B cell (primary cell): ENCODE measurements at regions not wholly inside any gene's neighbourhood (a gene's known extent, or its start where the extent isn't known, plus 50 kb on each side); places are given as distances from the start of the nearest gene placed in this dataset.
"Not testable (repeated sequence)": the region's sequence is repeated elsewhere in the genome, so short reads cannot be mapped to it uniquely, and the experiment has no call there.

ENCODE experiments used
- ATAC-seq: fragments of 200-7000 bp; cut with Tn5 transposase; one replicate; pipeline ENCODE4 v1.10.0; 2021; ENCODE audit warnings: low read depth, mild to moderate bottlenecking, moderate number of reproducible peaks, moderate library complexity
- CTCF ChIA-PET: fragments of 350-600 bp; sonication (Branson Sonifier 250); formaldehyde crosslinking; loops from one replicate; lab custom pipeline; 2021; ENCODE audit warnings: antibody characterized with exemption, inconsistent platforms; lab: Charles Lee
- POLR2A ChIA-PET: fragments of 350-600 bp; sonication (Branson Sonifier 250); formaldehyde crosslinking; loops from one replicate; lab custom pipeline; 2021; ENCODE audit warnings: antibody characterized with exemption; lab: Charles Lee
- DNase-seq: peaks from one replicate; pipeline ENCODE4 v3.0.0; 2013
- H2AFZ ChIP-seq: 2 replicates; pipeline ENCODE4 v1.6.1; 2012; ENCODE audit warnings: mild to moderate bottlenecking, low read depth, low read length; ENCODE audit not compliant: insufficient read depth, poor library complexity, severe bottlenecking
- H3K27ac ChIP-seq, 2 donors: 1 replicate in 1 of 2; 2 replicates in 1 of 2; pipeline ENCODE4 v1.5.1; 2012 to 2013; ENCODE audit warnings: low read length in 2 of 2, mild to moderate bottlenecking in 2 of 2, moderate library complexity in 1 of 2
- H3K27me3 ChIP-seq, 4 experiments: fragments of 200-600 bp in 1 of 4; sonication (generic) in 1 of 4; replicated peaks in 1 of 4; 1 replicate in 2 of 4; 2 replicates in 2 of 4; pipeline versions ENCODE4 v1.6.1 to v1.7.0; 2013 to 2016; ENCODE audit warnings: low read length in 3 of 4, mild to moderate bottlenecking in 2 of 4, mixed read lengths in 1 of 4, moderate library complexity in 1 of 4; ENCODE audit not compliant: insufficient read depth in 4 of 4, control insufficient read depth in 3 of 4; ENCODE audit errors: control extremely low read depth in 1 of 4
- H3K36me3 ChIP-seq, 2 experiments: replicated peaks in 1 of 2; 1 replicate in 1 of 2; 2 replicates in 1 of 2; pipeline versions ENCODE4 v1.6.1 to v1.7.1; 2013; ENCODE audit warnings: low read length in 1 of 2; ENCODE audit not compliant: insufficient read depth in 2 of 2, control insufficient read depth in 1 of 2; ENCODE audit errors: control extremely low read depth in 1 of 2, extremely low read depth in 1 of 2
- H3K4me1 ChIP-seq, 2 donors: fragments of 200-600 bp in 1 of 2; sonication (generic) in 1 of 2; 1 replicate in 1 of 2; 2 replicates in 1 of 2; pipeline versions ENCODE4 v1.5.1 to v1.6.1; 2013 to 2017; ENCODE audit warnings: low read length in 2 of 2; ENCODE audit not compliant: control insufficient read depth in 2 of 2, insufficient read depth in 2 of 2
- H3K4me2 ChIP-seq: replicated peaks from 2 replicates; pipeline ENCODE3; 2012; ENCODE audit warnings: mild to moderate bottlenecking, low read depth, low read length; ENCODE audit not compliant: poor library complexity, severe bottlenecking
- H3K4me3 ChIP-seq, 5 experiments: fragments of 200-600 bp in 1 of 5; sonication (generic) in 1 of 5; 1 replicate in 3 of 5; 2 replicates in 2 of 5; pipeline versions ENCODE4 v1.5.1 to v1.7.0; 2011 to 2016; ENCODE audit warnings: low read length in 4 of 5, mild to moderate bottlenecking in 4 of 5, low read depth in 2 of 5, control low read depth in 1 of 5, moderate library complexity in 1 of 5; ENCODE audit not compliant: insufficient read depth in 1 of 5; ENCODE audit errors: control extremely low read depth in 1 of 5, extremely low read depth in 1 of 5
- H3K79me2 ChIP-seq: fragments of 200-600 bp; sonication (generic); one replicate; pipeline ENCODE4 v1.6.0; 2016; ENCODE audit warnings: low read length; ENCODE audit not compliant: control insufficient read depth, insufficient read depth
- H3K9ac ChIP-seq: fragments of 200-600 bp; sonication (generic); 2 replicates; pipeline ENCODE4 v1.6.1; 2017; ENCODE audit warnings: mild to moderate bottlenecking, low read length, moderate library complexity
- H3K9me3 ChIP-seq, 3 donors: one replicate each; pipeline versions ENCODE4 v1.6.1 to v1.7.1; 2013; ENCODE audit warnings: low read length in 2 of 3; ENCODE audit not compliant: control insufficient read depth in 2 of 3, insufficient read depth in 1 of 3; ENCODE audit errors: control extremely low read depth in 1 of 3
- H4K20me1 ChIP-seq: 2 replicates; pipeline ENCODE4 v1.6.0; 2012; ENCODE audit warnings: mild to moderate bottlenecking, low read length; ENCODE audit not compliant: insufficient read depth, control insufficient read depth, poor library complexity, severe bottlenecking
- H3K27ac Mint-ChIP-seq: one replicate; pipeline ENCODE4 v1.8.0; 2021; ENCODE audit warnings: mixed read lengths
- H3K27me3 Mint-ChIP-seq: one replicate; pipeline ENCODE4 v1.8.0; 2021; ENCODE audit warnings: mixed read lengths
- H3K4me1 Mint-ChIP-seq: one replicate; pipeline ENCODE4 v1.8.0; 2021; ENCODE audit warnings: mixed read lengths
- H3K4me3 Mint-ChIP-seq: one replicate; pipeline ENCODE4 v1.8.0; 2021; ENCODE audit warnings: mixed read lengths
- H3K9me3 Mint-ChIP-seq: one replicate; pipeline ENCODE4 v1.8.0; 2022; ENCODE audit warnings: mixed read lengths; ENCODE audit not compliant: insufficient read depth
- EZH2 ChIP-seq: IDR thresholded peaks from 2 replicates; pipeline ENCODE4 v1.6.1; 2012; ENCODE audit warnings: borderline replicate concordance, low read depth, mild to moderate bottlenecking, moderate library complexity, low read length; ENCODE audit not compliant: insufficient read depth, poor library complexity, severe bottlenecking
- WGBS: methylation state at CpG from one replicate; pipeline ENCODE4 v1.1.5; 2013; ENCODE audit warnings: missing lambda C conversion rate; ENCODE audit not compliant: insufficient coverage; 5-methylcytosine and 5-hydroxymethylcytosine counted together
- intact Hi-C: fragments of 100-400 bp; cut with micrococcal nuclease; formaldehyde crosslinking; loops from one replicate; pipeline ENCODE4 v1.10.0; 2022
- TF ChIP-seq, protein P1 (sequence below): fragments of 200-600 bp; IDR thresholded peaks from one replicate; pipeline ENCODE4 v1.8.0; 2022; ENCODE audit warnings: antibody characterized with exemption, mild to moderate bottlenecking

GRCh38 chr3:69613286-69613685 lies 126.0 kb upstream of the MITF start:
- no peak overlapping the region for H3K9ac ChIP-seq
- no peaks in the 10 kb centered on the region for H4K20me1 ChIP-seq
- H3K4me3 ChIP-seq, result no peak overlapping the region
- Mint-ChIP-seq H3K4me1 (no peaks in the 10 kb centered on the region), H3K4me3 (no peak overlapping the region), H3K9me3 (no peaks in the 10 kb centered on the region), H3K27ac (no peak overlapping the region), H3K27me3 (no peaks in the 10 kb centered on the region)
- H3K27ac ChIP-seq, result no peak overlapping the region
- POLR2A ChIA-PET, result no interaction called here
- H3K9me3 ChIP-seq, result no peaks in the 10 kb centered on the region
- TF ChIP-seq, protein P1, sequence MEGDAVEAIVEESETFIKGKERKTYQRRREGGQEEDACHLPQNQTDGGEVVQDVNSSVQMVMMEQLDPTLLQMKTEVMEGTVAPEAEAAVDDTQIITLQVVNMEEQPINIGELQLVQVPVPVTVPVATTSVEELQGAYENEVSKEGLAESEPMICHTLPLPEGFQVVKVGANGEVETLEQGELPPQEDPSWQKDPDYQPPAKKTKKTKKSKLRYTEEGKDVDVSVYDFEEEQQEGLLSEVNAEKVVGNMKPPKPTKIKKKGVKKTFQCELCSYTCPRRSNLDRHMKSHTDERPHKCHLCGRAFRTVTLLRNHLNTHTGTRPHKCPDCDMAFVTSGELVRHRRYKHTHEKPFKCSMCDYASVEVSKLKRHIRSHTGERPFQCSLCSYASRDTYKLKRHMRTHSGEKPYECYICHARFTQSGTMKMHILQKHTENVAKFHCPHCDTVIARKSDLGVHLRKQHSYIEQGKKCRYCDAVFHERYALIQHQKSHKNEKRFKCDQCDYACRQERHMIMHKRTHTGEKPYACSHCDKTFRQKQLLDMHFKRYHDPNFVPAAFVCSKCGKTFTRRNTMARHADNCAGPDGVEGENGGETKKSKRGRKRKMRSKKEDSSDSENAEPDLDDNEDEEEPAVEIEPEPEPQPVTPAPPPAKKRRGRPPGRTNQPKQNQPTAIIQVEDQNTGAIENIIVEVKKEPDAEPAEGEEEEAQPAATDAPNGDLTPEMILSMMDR, result no peak
- TF ChIP-seq EZH2, result no peak
- intact Hi-C loops, result no loop called here
- WGBS, result 100% methylated on average over 1 of the region's 5 CpGs
- H3K4me2 ChIP-seq, result no peak overlapping the region
- H2AFZ ChIP-seq, result no peak overlapping the region
- ATAC-seq (no peak), DNase-seq (no peak)
- no peaks in the 10 kb centered on the region for H3K4me1 ChIP-seq
- no peaks in the 10 kb centered on the region for H3K79me2 ChIP-seq
- CTCF ChIA-PET, result no interaction called here
- no peaks in the 10 kb centered on the region for H3K27me3 ChIP-seq
- H3K36me3 ChIP-seq, result no peaks in the 10 kb centered on the region

DNA sequence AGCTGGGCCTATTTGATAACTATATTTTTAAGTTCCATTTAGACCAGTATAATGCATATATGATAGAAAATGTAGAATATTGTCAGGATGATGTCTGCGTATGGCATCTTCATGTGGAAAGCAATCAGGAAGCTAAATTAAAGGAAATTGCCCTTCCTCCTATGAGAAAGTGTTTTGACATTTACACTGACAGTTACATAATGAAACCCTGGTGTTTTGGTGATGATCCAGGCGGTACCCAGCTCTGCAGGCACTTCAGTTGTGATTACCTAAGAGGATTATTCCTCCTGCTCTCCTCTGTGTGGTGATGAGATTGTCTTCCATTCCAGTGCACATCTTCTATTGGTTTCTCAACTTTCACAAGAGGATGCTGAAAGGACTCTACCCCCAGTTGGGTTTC lies 126.5 kb upstream of the MITF start:
- no peaks in the 10 kb centered on the region for H3K36me3 ChIP-seq
- H3K9ac ChIP-seq, result no peak overlapping the region
- DNase-seq (no peak), ATAC-seq (no peak)
- no peaks in the 10 kb centered on the region for H3K4me1 ChIP-seq
- TF ChIP-seq, protein P1, result no peak
- TF ChIP-seq EZH2, result no peak
- H3K9me3 Mint-ChIP-seq, result no peaks in the 10 kb centered on the region
- no peaks in the 10 kb centered on the region for H4K20me1 ChIP-seq
- H3K4me1 Mint-ChIP-seq, result no peaks in the 10 kb centered on the region
- no peak overlapping the region for H3K27ac ChIP-seq
- POLR2A ChIA-PET, result no interaction called here
- CTCF ChIA-PET, result no interaction called here
- no peaks in the 10 kb centered on the region for H3K79me2 ChIP-seq
- H3K4me3 ChIP-seq, result no peak overlapping the region
- no peak overlapping the region for H3K4me2 ChIP-seq
- no peaks in the 10 kb centered on the region for H3K27me3 ChIP-seq
- H3K27ac Mint-ChIP-seq, result no peak overlapping the region
- H2AFZ ChIP-seq, result no peak overlapping the region
- no CpG with 5 or more reads among the region's 2 CpGs for WGBS
- intact Hi-C loops, result no loop called here
- H3K9me3 ChIP-seq, result no peaks in the 10 kb centered on the region
- H3K4me3 Mint-ChIP-seq, result no peak overlapping the region
- no peaks in the 10 kb centered on the region for H3K27me3 Mint-ChIP-seq

GRCh38 chr3:69609566-69609965 lies 129.7 kb upstream of the MITF start:
- DNase-seq, intact Hi-C loops, H3K27ac ChIP-seq, H3K4me2 ChIP-seq, H4K20me1 ChIP-seq, H3K27me3 ChIP-seq, H3K79me2 ChIP-seq, H3K27ac Mint-ChIP-seq, ATAC-seq, H3K4me3 ChIP-seq, CTCF ChIA-PET, H3K36me3 ChIP-seq, POLR2A ChIA-PET, H3K4me1 Mint-ChIP-seq, H3K4me1 ChIP-seq, H3K9me3 Mint-ChIP-seq, H2AFZ ChIP-seq, H3K9me3 ChIP-seq, H3K9ac ChIP-seq, H3K27me3 Mint-ChIP-seq, H3K4me3 Mint-ChIP-seq: not testable (repeated sequence)
- WGBS, result 64% methylated on average over 1 of the region's 1 CpG
